AG10803 (cell line): ENCODE measurements at regions not wholly inside any gene's neighbourhood (a gene's known extent, or its start where the extent isn't known, plus 50 kb on each side); places are given as distances from the start of the nearest gene placed in this dataset.
"Not testable (repeated sequence)": the region's sequence is repeated elsewhere in the genome, so short reads cannot be mapped to it uniquely, and the experiment has no call there.

Experiments used
- DNase-seq: peaks from one replicate; pipeline ENCODE4 v3.0.0; 2010; ENCODE audit warnings: low read depth
- H3K4me3 ChIP-seq: 2 replicates; pipeline ENCODE4 v1.5.1; 2011; ENCODE audit warnings: mild to moderate bottlenecking, low read length, control low read depth
- CTCF ChIP-seq: conservative IDR thresholded peaks from 2 replicates; pipeline ENCODE4 v1.5.1; 2011; ENCODE audit warnings: mild to moderate bottlenecking, low read length, control low read depth, inconsistent platforms

GRCh38 chr5:128838623-128839022 is 126.7 kb upstream of the SLC27A6 start:
- TF ChIP-seq CTCF: no peak
- DNase-seq: no peak
- no peak overlapping the region for H3K4me3 ChIP-seq

GRCh38 chr5:128842241-128842640 is 123.0 kb upstream of the SLC27A6 start:
- no peak for DNase-seq
- no peak for TF ChIP-seq CTCF
- H3K4me3 ChIP-seq: no peak overlapping the region

- TF ChIP-seq CTCF: no peak
- DNase-seq: no peak
These were observed 120.8 kb upstream of the SLC27A6 start for GRCh38 chr5:128844354-128844923.

GRCh38 chr5:128850049-128850448 is 115.2 kb upstream of the SLC27A6 start:
- no peak overlapping the region for H3K4me3 ChIP-seq
- DNase-seq: no peak
- no peak for TF ChIP-seq CTCF

More at GRCh38 chr5:128844354-128844923, 120.8 kb upstream of the SLC27A6 start:
- H3K4me3 ChIP-seq: no peak overlapping the region

- no peak for DNase-seq
These were observed 110.4 kb upstream of the SLC27A6 start for GRCh38 chr5:128854931-128855330.

GRCh38 chr5:128857076-128857677 is 108.1 kb upstream of the SLC27A6 start:
- no peak overlapping the region for H3K4me3 ChIP-seq
- TF ChIP-seq CTCF: no peak
- DNase-seq: no peak

More at GRCh38 chr5:128854931-128855330, 110.4 kb upstream of the SLC27A6 start:
- TF ChIP-seq CTCF: no peak
- no peak overlapping the region for H3K4me3 ChIP-seq

- no peak for DNase-seq
- no peak overlapping the region for H3K4me3 ChIP-seq
- TF ChIP-seq CTCF: no peak
These were observed 106.3 kb upstream of the SLC27A6 start for GRCh38 chr5:128858995-128859394.

GRCh38 chr5:128861155-128861554 is 104.1 kb upstream of the SLC27A6 start:
- not testable (repeated sequence) for DNase-seq, H3K4me3 ChIP-seq
